ENCODE measurements at regions not wholly inside any gene's neighbourhood (a gene's known extent, or its start where the extent isn't known, plus 50 kb on each side); places are given as distances from the start of the nearest gene placed in this dataset.
"Not testable (repeated sequence)": the region's sequence is repeated elsewhere in the genome, so short reads cannot be mapped to it uniquely, and the experiment has no call there.

GRCh38 chr1:20413136-20413775 lies 72.8 kb downstream of the CAMK2N1 start:
- in situ Hi-C loops (cut with MboI; ENCODE audit: low pct_unique_long_range_greater_than_20kb in 2 of 9, low sequenced_read_pairs in 9 of 9, unreplicated experiment in 9 of 9) = no loop called here

GRCh38 chr1:20411196-20411980 lies 74.6 kb downstream of the CAMK2N1 start:
- peak; percentile 47 to 100 (median 96) for ATAC-seq (replicated peaks in 6 of 8)
- in situ Hi-C loops (cut with MboI; ENCODE audit: low pct_unique_long_range_greater_than_20kb in 2 of 9, low sequenced_read_pairs in 9 of 9, unreplicated experiment in 9 of 9) = no loop called here
- Histone ChIP-seq H3K27ac (peak overlapping the region; percentile 49 to 69), H3K4me1 (replicated peaks in 1 of 2) (peaks cover 30 to 37% of the 10 kb centered on the region in 2 donors), H3K4me3 (no peak overlapping the region)
- 32 to 100% (median 60%) methylated on average over 1 to 10 of the region's 10 CpGs; no CpG with 5 or more reads in 1 of the 10 experiments for WGBS, 10 experiments

More at GRCh38 chr1:20413136-20413775, 72.8 kb downstream of the CAMK2N1 start:
- no peak overlapping the region for H3K4me3 ChIP-seq
- no peak for ATAC-seq (replicated peaks in 6 of 8)
- no peak overlapping the region for H3K27ac ChIP-seq
- WGBS, 10 experiments = 30 to 100% (median 80%) methylated on average over 1 to 10 of the region's 11 CpGs; no CpG with 5 or more reads in 2 of the 10 experiments
- peaks cover 30 to 33% of the 10 kb centered on the region in 2 donors for H3K4me1 ChIP-seq (replicated peaks in 1 of 2)

GRCh38 chr1:20410503-20410902 lies 75.5 kb downstream of the CAMK2N1 start:
- 14 to 100% (median 86%) methylated on average over 1 of the region's 1 CpG; no CpG with 5 or more reads in 5 of the 10 experiments for WGBS, 10 experiments
- peak in 5 of 8 experiments; percentile 62 to 76 (median 69) for ATAC-seq (replicated peaks in 6 of 8)
- Histone ChIP-seq H3K4me3 (no peak overlapping the region), H3K27ac (peak overlapping the region; percentile 49 to 69), H3K4me1 (replicated peaks in 1 of 2) (peaks cover 39 to 46% of the 10 kb centered on the region in 2 donors)
- in situ Hi-C loops (cut with MboI; ENCODE audit: low pct_unique_long_range_greater_than_20kb in 2 of 9, low sequenced_read_pairs in 9 of 9, unreplicated experiment in 9 of 9) = no loop called here

DNA sequence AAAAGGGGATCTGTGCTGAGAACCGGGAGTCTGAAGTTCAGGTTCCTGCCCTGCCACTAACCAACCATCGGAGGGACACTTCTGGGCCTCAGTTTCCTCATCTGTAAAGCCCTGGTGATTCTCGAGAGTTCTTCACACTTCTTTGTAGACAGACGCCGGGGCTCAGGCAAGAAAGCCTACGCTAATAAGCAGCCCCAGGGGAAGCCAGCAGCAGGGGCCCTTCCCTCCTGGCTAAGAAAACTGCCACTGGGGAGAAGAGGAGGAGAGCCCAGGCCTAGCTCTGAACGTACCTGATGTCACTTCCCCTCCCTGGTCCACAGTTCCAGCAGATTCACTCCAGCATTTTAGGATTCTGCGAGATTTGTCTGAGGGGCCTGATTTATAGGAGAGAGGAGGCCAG lies 76.0 kb downstream of the CAMK2N1 start:
- Histone ChIP-seq H3K4me1 (replicated peaks in 1 of 2) (peaks cover 41 to 46% of the 10 kb centered on the region in 2 donors), H3K4me3 (no peak overlapping the region), H3K27ac (peak overlapping the region in 1 of 2 donors; percentile 4)
- in situ Hi-C loops (cut with MboI; ENCODE audit: low pct_unique_long_range_greater_than_20kb in 2 of 9, low sequenced_read_pairs in 9 of 9, unreplicated experiment in 9 of 9) = no loop called here
- ATAC-seq (replicated peaks in 6 of 8) = no peak
- 50 to 100% (median 59%) methylated on average over 2 to 8 of the region's 8 CpGs; no CpG with 5 or more reads in 4 of the 10 experiments for WGBS, 10 experiments

GRCh38 chr1:20409012-20409411 lies 77.0 kb downstream of the CAMK2N1 start:
- Histone ChIP-seq H3K4me3 (no peak overlapping the region), H3K27ac (no peak overlapping the region), H3K4me1 (replicated peaks in 1 of 2) (peaks cover 36 to 45% of the 10 kb centered on the region in 2 donors)
- 70 to 100% (median 91%) methylated on average over 1 to 3 of the region's 3 CpGs; no CpG with 5 or more reads in 1 of the 10 experiments for WGBS, 10 experiments
- no peak for ATAC-seq (replicated peaks in 6 of 8)
- in situ Hi-C loops (cut with MboI; ENCODE audit: low pct_unique_long_range_greater_than_20kb in 2 of 9, low sequenced_read_pairs in 9 of 9, unreplicated experiment in 9 of 9) = no loop called here

- ATAC-seq (replicated peaks in 6 of 8); H3K27ac ChIP-seq; H3K4me3 ChIP-seq; in situ Hi-C loops (cut with MboI; ENCODE audit: low pct_unique_long_range_greater_than_20kb in 2 of 9, low sequenced_read_pairs in 9 of 9, unreplicated experiment in 9 of 9): not testable (repeated sequence)
- 39 to 92% (median 70%) methylated on average over 2 to 6 of the region's 6 CpGs; no CpG with 5 or more reads in 1 of the 10 experiments for WGBS, 10 experiments
- peaks cover 36 to 44% of the 10 kb centered on the region in 2 donors for H3K4me1 ChIP-seq (replicated peaks in 1 of 2)
These were observed 77.8 kb downstream of the CAMK2N1 start for GRCh38 chr1:20408133-20408650.

DNA sequence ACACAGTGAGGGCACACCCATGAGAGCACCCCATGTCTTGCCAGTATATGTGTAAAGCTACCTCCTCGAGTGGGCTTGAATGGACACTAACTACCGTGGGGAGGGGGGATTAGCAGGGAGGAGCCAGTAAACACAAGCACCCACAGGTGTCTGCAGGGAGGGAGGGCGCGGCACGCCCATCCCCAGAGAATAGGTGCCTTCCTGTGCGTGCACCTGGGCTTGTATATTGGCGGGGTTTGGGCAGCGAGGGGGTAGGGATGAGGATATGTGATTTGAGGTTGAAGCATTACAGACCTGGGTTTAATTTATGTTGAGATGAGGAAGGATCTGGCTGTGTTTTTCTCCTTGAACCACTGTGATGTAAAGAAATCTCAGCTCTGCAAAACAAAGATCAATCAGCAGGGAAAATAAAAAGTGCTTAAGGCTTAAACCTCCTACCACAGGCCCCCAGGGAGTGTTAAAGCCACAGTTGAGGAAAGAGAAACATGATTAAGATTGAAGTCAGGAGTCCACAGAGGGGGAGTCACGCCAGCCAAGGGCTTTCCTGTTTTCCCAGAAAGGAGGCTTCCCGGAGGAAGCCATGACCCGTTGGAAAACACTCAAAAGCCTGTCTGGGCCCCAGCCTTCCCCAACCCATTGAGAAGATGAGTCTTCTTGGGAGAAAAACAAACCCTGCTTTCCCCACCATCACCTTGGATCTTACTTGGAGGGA lies 80.0 kb downstream of the CAMK2N1 start:
- in situ Hi-C loops (cut with MboI; ENCODE audit: low pct_unique_long_range_greater_than_20kb in 2 of 9, low sequenced_read_pairs in 9 of 9, unreplicated experiment in 9 of 9) = no loop called here
- peak in 3 of 8 experiments; percentile 32 to 36 (median 36) for ATAC-seq (replicated peaks in 6 of 8)
- WGBS, 10 experiments = 0 to 44% (median 14%) methylated on average over 1 to 7 of the region's 11 CpGs; no CpG with 5 or more reads in 1 of the 10 experiments
- no peak overlapping the region for H3K4me3 ChIP-seq
- H3K27ac ChIP-seq = peak overlapping the region in 1 of 2 donors; percentile 52
- H3K4me1 ChIP-seq (replicated peaks in 1 of 2) = peaks cover 26 to 34% of the 10 kb centered on the region in 2 donors

GRCh38 chr1:20405051-20405754 lies 80.8 kb downstream of the CAMK2N1 start:
- Histone ChIP-seq H3K4me3 (no peak overlapping the region), H3K27ac (no peak overlapping the region), H3K4me1 (replicated peaks in 1 of 2) (peaks cover 18 to 26% of the 10 kb centered on the region in 2 donors)
- in situ Hi-C loops (cut with MboI; ENCODE audit: low pct_unique_long_range_greater_than_20kb in 2 of 9, low sequenced_read_pairs in 9 of 9, unreplicated experiment in 9 of 9) = no loop called here
- peak in 1 of 8 experiments; percentile 8 for ATAC-seq (replicated peaks in 6 of 8)
- WGBS, 10 experiments = 55 to 100% (median 77%) methylated on average over 3 to 13 of the region's 13 CpGs; no CpG with 5 or more reads in 4 of the 10 experiments

All from motor neuron (in vitro differentiated cells).